ENCODE measurements at regions not wholly inside any gene's neighbourhood (a gene's known extent, or its start where the extent isn't known, plus 50 kb on each side); places are given as distances from the start of the nearest gene placed in this dataset.

DNA sequence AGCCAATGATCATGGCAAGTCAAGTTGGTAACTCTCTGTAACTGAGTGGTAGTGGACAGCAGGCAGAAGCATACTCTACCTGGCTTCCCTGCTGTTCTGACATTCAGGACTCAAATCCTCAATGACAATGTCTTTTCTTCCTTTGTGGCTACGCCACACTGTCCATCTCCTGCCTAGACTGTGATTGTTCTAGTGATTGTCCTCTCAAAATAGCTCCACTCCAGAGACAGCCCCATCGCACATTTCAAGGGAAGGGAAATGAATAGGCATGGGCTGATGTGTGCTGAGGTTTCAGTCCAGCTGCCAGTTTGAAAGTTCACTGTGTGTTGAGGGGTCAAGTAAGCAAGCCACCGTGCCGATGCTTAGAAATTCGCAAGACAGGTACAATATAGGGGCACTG lies 227.0 kb upstream of the WWC1 start:
- intact Hi-C loops (cut with micrococcal nuclease): no loop called here
- peaks cover 9% of the 10 kb centered on the region for H3K27me3 Mint-ChIP-seq
- no peak overlapping the region for H3K4me3 ChIP-seq (ENCODE audit: control extremely low read depth in 1 of 5, extremely low read depth in 1 of 5, insufficient read depth in 1 of 5, low read depth in 2 of 5, low read length in 4 of 5)
- H3K4me1 Mint-ChIP-seq: no peaks in the 10 kb centered on the region
- TF ChIP-seq, protein P1, sequence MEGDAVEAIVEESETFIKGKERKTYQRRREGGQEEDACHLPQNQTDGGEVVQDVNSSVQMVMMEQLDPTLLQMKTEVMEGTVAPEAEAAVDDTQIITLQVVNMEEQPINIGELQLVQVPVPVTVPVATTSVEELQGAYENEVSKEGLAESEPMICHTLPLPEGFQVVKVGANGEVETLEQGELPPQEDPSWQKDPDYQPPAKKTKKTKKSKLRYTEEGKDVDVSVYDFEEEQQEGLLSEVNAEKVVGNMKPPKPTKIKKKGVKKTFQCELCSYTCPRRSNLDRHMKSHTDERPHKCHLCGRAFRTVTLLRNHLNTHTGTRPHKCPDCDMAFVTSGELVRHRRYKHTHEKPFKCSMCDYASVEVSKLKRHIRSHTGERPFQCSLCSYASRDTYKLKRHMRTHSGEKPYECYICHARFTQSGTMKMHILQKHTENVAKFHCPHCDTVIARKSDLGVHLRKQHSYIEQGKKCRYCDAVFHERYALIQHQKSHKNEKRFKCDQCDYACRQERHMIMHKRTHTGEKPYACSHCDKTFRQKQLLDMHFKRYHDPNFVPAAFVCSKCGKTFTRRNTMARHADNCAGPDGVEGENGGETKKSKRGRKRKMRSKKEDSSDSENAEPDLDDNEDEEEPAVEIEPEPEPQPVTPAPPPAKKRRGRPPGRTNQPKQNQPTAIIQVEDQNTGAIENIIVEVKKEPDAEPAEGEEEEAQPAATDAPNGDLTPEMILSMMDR (IDR thresholded peaks at IDR 0.05): no peak
- TF ChIP-seq EZH2 (IDR thresholded peaks at IDR 0.05; ENCODE audit: borderline replicate concordance, insufficient read depth, low read depth, low read length, poor library complexity, severe bottlenecking): no peak
- H4K20me1 ChIP-seq (ENCODE audit: control insufficient read depth, insufficient read depth, low read length, poor library complexity, severe bottlenecking): no peaks in the 10 kb centered on the region
- H3K27ac Mint-ChIP-seq: no peak overlapping the region
- no peaks in the 10 kb centered on the region for H3K4me1 ChIP-seq (ENCODE audit: control insufficient read depth in 2 of 2, insufficient read depth in 2 of 2, low read length in 2 of 2)
- no peak for DNase-seq
- 17% methylated on average over 1 of the region's 5 CpGs for WGBS (ENCODE audit: insufficient coverage)
- H3K79me2 ChIP-seq (ENCODE audit: control insufficient read depth, insufficient read depth, low read length): no peaks in the 10 kb centered on the region
- H3K4me3 Mint-ChIP-seq: no peak overlapping the region
- H3K27ac ChIP-seq (ENCODE audit: low read length in 2 of 2): no peak overlapping the region
- H3K9ac ChIP-seq (ENCODE audit: low read length): no peak overlapping the region
- ChIA-PET CTCF (no interaction called here), POLR2A (no interaction called here)
- ATAC-seq (ENCODE audit: low read depth): no peak
- no peak overlapping the region for H2AFZ ChIP-seq (ENCODE audit: insufficient read depth, low read depth, low read length, poor library complexity, severe bottlenecking)
- no peaks in the 10 kb centered on the region for H3K36me3 ChIP-seq (replicated peaks in 1 of 2; ENCODE audit: control extremely low read depth in 1 of 2, control insufficient read depth in 1 of 2, extremely low read depth in 1 of 2, insufficient read depth in 2 of 2, low read length in 1 of 2)
- no peaks in the 10 kb centered on the region for H3K9me3 ChIP-seq (ENCODE audit: control extremely low read depth in 1 of 3, control insufficient read depth in 2 of 3, insufficient read depth in 1 of 3, low read length in 2 of 3)
- H3K4me2 ChIP-seq (replicated peaks; ENCODE audit: low read depth, low read length, poor library complexity, severe bottlenecking): no peak overlapping the region
- no peaks in the 10 kb centered on the region for H3K27me3 ChIP-seq (replicated peaks in 1 of 4; ENCODE audit: control extremely low read depth in 1 of 4, control insufficient read depth in 3 of 4, insufficient read depth in 4 of 4, low read length in 3 of 4)
- H3K9me3 Mint-ChIP-seq (ENCODE audit: insufficient read depth): no peaks in the 10 kb centered on the region

DNA sequence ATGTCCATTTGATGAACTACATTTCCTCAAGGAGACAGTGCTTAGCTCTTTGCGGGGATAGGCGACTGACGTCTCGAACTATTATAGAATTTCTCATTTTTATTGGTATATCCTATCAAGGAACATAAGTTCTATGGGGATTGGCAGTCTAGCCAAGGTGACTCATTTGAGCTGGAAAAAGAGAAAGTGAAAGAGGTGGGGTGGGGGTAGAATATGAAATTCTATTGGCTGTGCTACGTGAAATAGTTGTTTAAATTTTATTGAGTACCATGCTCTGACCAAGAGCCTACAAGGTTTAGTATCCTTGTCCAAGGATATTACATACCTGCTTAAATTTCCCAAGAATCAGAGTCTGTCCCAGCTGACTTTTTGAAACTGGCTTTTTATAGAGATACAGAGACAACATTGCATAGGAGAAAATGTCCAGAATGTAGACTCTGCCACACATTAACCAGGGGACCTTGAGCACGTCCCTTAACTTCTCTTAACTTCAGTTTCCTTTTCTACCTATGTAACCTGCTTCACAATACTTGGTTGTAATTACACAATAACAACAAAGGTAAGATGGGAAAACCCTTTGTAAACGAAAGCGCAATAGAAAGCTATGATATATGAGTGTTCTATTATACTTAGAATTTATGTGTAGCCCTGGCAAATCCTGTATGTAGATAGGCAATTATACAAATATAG lies 226.4 kb upstream of the WWC1 start:
- Histone ChIP-seq H3K27me3 (replicated peaks in 1 of 4; ENCODE audit: control extremely low read depth in 1 of 4, control insufficient read depth in 3 of 4, insufficient read depth in 4 of 4, low read length in 3 of 4) (no peaks in the 10 kb centered on the region), H3K79me2 (ENCODE audit: control insufficient read depth, insufficient read depth, low read length) (no peaks in the 10 kb centered on the region), H3K9me3 (ENCODE audit: control extremely low read depth in 1 of 3, control insufficient read depth in 2 of 3, insufficient read depth in 1 of 3, low read length in 2 of 3) (no peaks in the 10 kb centered on the region), H3K4me2 (replicated peaks; ENCODE audit: low read depth, low read length, poor library complexity, severe bottlenecking) (no peak overlapping the region), H4K20me1 (ENCODE audit: control insufficient read depth, insufficient read depth, low read length, poor library complexity, severe bottlenecking) (no peaks in the 10 kb centered on the region), H2AFZ (ENCODE audit: insufficient read depth, low read depth, low read length, poor library complexity, severe bottlenecking) (no peak overlapping the region), H3K4me1 (ENCODE audit: control insufficient read depth in 2 of 2, insufficient read depth in 2 of 2, low read length in 2 of 2) (no peaks in the 10 kb centered on the region), H3K36me3 (replicated peaks in 1 of 2; ENCODE audit: control extremely low read depth in 1 of 2, control insufficient read depth in 1 of 2, extremely low read depth in 1 of 2, insufficient read depth in 2 of 2, low read length in 1 of 2) (no peaks in the 10 kb centered on the region), H3K4me3 (ENCODE audit: control extremely low read depth in 1 of 5, extremely low read depth in 1 of 5, insufficient read depth in 1 of 5, low read depth in 2 of 5, low read length in 4 of 5) (no peak overlapping the region), H3K27ac (ENCODE audit: low read length in 2 of 2) (no peak overlapping the region), H3K9ac (ENCODE audit: low read length) (no peak overlapping the region)
- no peaks in the 10 kb centered on the region for H3K9me3 Mint-ChIP-seq (ENCODE audit: insufficient read depth)
- no peak overlapping the region for H3K4me3 Mint-ChIP-seq
- no peak for DNase-seq
- ATAC-seq (ENCODE audit: low read depth): no peak
- no peaks in the 10 kb centered on the region for H3K4me1 Mint-ChIP-seq
- no peak for TF ChIP-seq EZH2 (IDR thresholded peaks at IDR 0.05; ENCODE audit: borderline replicate concordance, insufficient read depth, low read depth, low read length, poor library complexity, severe bottlenecking)
- TF ChIP-seq, protein P1 (IDR thresholded peaks at IDR 0.05): no peak
- H3K27me3 Mint-ChIP-seq: peaks cover 9% of the 10 kb centered on the region
- POLR2A ChIA-PET: no interaction called here
- H3K27ac Mint-ChIP-seq: no peak overlapping the region
- CTCF ChIA-PET: no interaction called here
- WGBS (ENCODE audit: insufficient coverage): no CpG with 5 or more reads among the region's 8 CpGs
- intact Hi-C loops (cut with micrococcal nuclease): no loop called here
